ENCODE measurements at regions not wholly inside any gene's neighbourhood (a gene's known extent, or its start where the extent isn't known, plus 50 kb on each side); places are given as distances from the start of the nearest gene placed in this dataset.

DNA sequence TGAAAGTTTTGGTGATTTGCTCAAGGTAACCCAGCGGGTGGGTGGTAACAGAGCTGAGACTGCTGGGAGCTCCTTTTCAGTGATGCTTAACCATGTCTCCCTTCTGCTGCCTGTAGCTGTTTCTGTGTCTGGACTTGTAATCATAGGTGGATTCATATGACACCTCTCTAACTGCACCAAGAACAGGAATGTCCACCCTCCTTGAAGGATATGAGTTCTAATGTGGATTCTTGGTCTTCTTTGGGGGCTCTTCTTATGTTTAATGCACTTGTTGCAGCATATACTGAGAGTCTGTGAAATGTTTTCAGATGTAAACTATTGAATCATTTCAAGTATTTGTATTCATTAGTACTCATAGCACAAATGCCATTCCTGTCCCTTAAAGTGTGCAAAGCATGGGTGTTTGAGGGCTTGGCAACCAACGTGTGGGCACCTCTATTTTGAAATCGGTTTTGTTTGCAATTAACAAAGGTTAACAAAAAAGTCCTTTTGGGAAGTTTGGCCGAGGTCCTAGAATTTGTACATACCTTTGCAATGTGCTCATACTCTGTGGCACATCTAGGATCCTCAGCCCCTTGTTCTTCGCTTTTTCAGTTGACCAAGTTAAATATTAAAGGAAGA lies 138.0 kb downstream of the SOX4 start:
- TF ChIP-seq, protein P1, sequence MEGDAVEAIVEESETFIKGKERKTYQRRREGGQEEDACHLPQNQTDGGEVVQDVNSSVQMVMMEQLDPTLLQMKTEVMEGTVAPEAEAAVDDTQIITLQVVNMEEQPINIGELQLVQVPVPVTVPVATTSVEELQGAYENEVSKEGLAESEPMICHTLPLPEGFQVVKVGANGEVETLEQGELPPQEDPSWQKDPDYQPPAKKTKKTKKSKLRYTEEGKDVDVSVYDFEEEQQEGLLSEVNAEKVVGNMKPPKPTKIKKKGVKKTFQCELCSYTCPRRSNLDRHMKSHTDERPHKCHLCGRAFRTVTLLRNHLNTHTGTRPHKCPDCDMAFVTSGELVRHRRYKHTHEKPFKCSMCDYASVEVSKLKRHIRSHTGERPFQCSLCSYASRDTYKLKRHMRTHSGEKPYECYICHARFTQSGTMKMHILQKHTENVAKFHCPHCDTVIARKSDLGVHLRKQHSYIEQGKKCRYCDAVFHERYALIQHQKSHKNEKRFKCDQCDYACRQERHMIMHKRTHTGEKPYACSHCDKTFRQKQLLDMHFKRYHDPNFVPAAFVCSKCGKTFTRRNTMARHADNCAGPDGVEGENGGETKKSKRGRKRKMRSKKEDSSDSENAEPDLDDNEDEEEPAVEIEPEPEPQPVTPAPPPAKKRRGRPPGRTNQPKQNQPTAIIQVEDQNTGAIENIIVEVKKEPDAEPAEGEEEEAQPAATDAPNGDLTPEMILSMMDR (IDR thresholded peaks at IDR 0.05), result no peak
- TF ChIP-seq POLR2A (IDR thresholded peaks at IDR 0.05), result no peak

Measured in adrenal gland (tissue), 5 donors.